GM18505 (cell line): ENCODE measurements at regions not wholly inside any gene's neighbourhood (a gene's known extent, or its start where the extent isn't known, plus 50 kb on each side); places are given as distances from the start of the nearest gene placed in this dataset.

Source experiments
- ATAC-seq: cut with Tn5 transposase; IDR thresholded peaks from one replicate; pipeline ENCODE4 v1.9.1; 2021; ENCODE audit not compliant: unreplicated experiment
- POLR2A ChIP-seq: IDR thresholded peaks from 4 replicates; pipeline ENCODE4 v1.6.1; 2011; ENCODE audit warnings: borderline replicate concordance; ENCODE audit not compliant: insufficient read depth, insufficient read length; ENCODE audit errors: extremely low read depth

DNA sequence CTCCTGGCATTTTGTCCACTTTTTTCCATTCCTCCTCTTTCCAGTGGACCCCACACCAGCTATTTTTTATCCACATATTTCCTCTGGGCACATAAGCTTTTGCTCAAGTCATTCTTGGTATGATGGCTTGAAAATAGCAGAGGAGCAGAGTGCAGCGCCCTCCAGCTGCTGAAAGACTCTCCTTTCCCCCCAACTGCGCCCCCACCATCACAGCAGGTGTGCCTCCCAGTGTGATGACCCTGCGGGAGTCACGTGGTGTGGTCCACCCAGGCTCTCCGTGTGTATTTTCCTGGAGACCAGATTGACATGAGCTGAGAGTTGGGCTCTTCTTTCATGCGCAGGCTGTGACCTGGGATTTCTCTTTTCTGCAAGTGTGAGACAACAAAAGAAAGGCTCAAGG lies 1241.6 kb downstream of the TBC1D22A start:
- no peak for ATAC-seq
- no peak for TF ChIP-seq POLR2A

DNA sequence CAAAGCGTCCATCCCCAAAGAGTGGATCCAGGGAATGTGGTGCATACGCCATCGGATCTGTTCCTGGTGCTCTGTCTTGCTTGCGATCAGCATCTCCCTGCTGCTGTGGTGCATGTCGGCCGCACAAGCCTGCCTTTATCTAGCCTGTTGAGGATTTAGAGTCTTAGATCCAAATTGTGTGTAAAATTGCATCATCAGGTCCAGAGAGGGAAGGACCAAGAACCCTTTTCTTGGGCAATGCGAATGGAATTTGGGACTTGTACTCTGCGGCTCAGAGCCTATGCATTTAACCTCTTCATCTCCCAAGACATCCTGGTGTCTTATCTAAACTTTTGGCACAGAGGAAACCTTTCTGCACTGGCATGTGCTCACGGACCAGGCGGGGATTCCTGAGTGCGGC lies 1238.7 kb downstream of the TBC1D22A start:
- no peak for ATAC-seq
- no peak for TF ChIP-seq POLR2A

DNA sequence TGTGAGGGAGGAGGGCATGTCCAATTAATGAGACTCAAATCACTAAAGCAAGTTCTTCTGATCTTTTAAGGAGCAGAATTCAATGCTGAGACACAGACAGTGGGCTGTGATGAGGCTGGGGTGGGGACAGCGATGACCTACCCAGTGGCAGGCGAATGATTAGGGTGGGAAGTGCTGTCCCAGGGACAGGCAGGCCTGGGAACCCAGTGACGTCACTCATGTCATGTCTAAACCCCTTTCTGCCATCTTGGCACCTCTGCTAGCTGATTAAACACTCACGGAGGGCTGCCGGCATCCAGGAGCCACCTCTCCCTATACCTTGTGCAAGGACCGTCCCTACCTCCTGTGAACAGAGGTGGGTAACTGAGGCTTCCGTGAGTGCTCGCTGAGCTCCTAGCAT lies 1235.2 kb downstream of the TBC1D22A start:
- ATAC-seq = no peak
- TF ChIP-seq POLR2A = no peak

DNA sequence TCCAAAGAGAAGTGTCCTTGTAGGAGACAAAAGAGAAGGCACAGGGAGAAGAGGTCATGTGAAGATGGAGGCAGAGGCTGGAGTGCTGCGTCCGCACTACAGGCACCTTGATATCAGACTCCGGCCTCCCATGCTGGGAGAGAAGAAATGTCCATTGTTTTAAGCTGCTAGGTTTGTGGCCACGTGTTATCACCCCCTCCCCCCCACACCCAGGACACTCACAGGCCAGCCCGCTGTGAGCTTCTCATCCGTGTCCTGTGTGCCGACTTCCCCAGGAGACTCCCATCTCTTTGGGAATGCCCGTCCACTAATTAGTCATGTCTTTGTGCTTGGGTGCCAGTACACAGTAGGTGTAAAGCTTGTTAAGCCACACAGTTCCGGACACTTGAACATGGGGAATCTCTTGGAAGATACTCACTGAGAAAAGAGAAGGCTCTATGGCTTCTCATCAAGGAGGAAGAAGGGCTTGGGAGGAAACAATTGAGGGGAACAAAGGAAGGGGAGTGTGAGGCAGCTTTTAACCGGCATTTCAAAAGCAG lies 1234.7 kb downstream of the TBC1D22A start:
- TF ChIP-seq POLR2A = no peak
- no peak for ATAC-seq

DNA sequence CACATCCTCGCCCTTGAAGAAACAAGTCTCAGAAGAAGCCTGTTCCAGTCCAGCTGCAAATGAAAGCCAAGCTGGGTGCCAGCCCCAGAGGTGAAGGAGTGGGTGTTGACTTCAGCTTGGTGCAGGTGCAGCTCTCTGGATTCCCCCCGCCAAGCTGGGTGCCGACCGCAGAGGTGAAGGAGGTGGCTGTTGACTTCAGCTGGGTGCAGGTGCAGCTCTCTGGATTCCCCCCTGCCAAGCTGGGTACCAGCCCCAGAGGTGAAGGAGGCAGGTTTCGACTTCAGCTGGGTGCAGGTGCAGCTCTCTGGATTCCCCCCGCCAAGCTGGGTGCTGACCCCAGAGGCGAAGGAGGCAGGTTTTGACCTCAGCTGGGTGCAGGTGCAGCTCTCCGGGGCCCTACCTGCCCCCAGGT lies 1234.0 kb downstream of the TBC1D22A start:
- no peak for TF ChIP-seq POLR2A
- ATAC-seq = no peak

DNA sequence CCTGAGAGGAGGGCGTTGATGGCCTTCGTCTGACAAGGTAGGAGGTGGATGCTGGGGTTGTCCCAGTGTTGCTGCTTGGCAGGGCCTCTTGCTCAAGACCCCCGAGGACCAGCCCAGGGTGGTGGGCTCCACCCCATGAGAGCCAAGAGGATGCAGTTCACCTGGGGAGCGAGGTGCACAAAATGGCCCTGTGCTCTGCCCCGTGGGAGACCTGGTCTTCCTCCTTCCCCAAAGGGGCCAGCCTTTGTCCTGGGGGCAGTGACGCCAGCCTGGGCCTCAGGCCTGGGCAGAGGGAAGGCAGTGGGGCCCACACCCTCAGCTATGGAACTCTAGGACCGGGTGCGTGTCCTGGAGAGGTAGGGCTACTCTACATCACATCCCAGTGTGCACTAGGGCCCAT lies 1233.3 kb downstream of the TBC1D22A start:
- TF ChIP-seq POLR2A = no peak
- no peak for ATAC-seq

DNA sequence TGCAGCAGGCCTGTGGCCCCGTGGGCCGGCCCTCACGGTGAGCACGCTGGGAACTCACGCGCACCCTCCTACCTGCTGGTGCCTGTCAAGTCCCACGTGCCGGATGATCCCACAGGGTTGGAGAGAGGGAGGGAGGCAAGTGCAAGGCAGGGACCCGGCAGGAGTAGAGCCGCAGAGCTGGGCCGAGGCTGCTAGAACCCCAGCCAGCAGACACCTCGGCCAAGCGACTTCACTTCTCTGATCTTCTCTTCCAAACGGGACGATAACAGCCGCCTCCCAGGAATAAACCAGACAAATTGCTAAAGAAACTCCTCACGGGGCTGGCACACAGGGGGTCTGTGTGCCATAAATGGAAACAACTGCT lies 1232.8 kb downstream of the TBC1D22A start:
- no peak for ATAC-seq
- no peak for TF ChIP-seq POLR2A

DNA sequence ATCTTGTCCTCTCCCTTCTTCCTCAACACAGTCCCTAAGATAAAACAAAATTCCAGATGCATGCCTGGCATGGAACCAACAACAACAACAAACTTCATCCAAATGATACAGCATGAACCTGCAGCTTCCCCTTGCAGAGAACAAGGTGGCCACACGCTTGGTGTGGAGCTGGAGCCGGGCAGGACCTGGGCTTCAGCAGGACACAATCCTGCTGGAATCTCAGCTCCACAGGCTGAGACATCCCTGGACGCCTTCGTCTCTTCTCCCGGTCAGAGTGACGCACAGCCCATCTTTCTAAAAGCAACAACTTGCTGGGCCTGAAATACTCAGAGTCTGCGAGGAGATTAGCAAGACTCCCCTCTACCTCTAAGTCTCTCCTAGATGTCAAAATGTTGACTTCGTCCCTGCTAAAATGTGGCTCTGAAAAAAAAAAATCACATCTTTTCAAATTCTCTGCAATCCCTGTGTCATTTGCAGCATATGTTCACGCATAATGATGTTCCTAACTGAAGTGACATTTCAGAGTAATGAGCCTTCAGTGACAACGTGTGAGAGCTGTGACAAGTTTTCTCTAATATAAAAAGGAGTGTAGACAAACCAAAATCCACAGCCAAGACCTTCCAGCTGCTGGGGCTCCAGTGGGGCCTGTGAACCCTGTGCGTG lies 1232.3 kb downstream of the TBC1D22A start:
- ATAC-seq = no peak
- TF ChIP-seq POLR2A = no peak

DNA sequence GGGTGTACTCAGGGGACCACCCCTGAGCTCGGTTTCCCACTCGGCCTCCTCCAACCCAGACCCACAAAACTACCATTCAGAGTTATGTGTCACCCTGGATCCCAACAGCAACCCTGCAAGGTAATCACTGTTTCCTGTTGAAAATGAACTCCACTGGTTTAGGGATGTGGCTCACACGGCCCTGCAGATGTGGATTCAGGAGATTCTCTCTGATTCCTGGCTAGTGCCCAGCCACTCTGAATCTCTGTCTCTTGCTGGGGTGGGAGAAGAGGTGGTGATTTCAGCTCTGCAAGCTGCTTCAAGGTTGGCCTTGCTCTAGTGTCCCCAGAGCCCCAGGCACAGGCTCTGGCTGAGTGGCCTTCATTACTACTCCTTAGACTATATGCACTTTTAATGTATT lies 1231.6 kb downstream of the TBC1D22A start:
- no peak for TF ChIP-seq POLR2A
- ATAC-seq = no peak

DNA sequence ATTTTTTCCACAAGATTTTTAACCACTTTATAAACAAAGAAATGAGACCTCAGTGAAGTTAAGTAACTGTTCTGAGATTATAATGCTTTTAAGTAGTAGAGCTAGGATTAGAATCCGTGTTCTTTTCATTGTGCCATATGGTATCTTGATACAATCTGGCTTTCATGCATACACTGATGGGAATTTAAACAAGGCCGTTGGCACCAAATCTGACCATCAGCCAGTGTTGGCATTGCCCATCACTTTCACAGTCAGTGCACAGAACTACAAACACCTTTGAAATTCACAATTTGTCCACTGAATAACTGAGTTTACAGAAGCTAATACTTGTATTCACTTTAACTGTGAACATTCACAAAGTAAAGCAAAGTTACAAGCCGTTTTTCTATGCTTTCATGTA lies 1228.0 kb downstream of the TBC1D22A start:
- TF ChIP-seq POLR2A = no peak
- no peak for ATAC-seq

DNA sequence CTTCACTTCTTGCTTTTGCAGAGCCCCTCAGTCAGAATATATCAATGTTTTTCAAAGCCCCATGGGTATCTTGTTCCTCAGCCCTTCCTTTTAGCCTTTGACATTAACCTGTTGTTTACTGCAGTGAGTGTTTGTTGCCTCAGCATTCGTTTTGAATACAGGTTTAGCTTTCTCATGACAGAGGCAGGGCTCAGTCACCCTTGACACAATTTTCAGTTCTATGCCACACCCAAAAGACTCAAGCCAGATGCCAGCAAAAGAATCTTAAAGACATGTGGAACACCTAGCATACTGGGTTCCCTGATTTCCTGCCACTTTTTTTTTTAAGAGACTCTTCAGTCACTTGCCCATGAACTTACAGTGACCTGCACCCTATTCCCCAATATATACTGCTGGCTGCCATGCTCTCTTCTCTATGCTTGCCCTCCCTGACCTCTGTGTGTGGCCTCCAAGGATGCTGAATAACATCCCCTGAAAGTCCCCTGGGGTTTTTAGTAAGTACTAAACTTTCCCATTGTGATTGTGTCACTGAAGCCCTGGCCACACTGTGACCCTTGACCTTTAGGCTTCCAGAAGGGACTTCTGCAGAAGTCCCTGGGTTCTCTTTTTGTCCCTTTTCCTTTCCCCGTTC lies 1225.5 kb downstream of the TBC1D22A start:
- no peak for ATAC-seq
- no peak for TF ChIP-seq POLR2A

DNA sequence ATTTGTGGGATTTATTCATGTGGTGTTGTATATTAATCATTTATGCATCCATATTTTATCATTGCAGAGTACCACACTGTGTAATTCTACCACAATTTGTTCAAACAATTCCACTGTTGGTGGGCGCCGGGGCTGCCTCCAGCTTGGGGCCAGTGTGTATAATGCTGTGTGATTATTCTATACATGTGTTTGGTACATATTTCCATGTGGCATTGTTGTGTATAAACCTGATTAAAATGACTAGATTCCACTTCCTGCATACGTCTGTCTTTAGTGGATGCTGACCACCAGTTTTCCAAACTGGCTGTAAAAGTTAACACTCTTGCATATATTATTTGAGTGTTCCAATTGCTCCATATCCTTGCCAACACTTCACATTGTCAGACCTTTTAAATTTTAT lies 1213.8 kb downstream of the TBC1D22A start:
- no peak for ATAC-seq
- TF ChIP-seq POLR2A = no peak

DNA sequence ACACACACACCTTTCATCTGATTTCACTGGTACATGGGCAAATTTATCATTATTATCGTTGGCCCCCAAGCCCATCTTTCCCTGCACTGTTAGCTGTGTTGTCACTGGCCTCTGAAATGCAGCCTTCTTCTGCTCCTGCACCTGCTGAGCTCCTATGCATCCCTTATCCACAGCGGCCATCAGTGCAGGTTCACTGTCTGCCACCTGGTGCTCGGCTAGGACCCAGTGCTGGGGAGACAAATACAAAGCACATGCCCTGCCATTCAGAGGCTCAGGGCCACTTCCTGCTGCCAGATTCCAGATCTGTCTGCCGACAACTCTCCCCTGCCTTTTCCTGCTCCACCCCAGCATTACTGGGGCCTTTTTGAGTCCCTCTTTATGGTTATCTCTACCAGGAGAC lies 1205.4 kb downstream of the TBC1D22A start:
- ATAC-seq = no peak
- TF ChIP-seq POLR2A = no peak

DNA sequence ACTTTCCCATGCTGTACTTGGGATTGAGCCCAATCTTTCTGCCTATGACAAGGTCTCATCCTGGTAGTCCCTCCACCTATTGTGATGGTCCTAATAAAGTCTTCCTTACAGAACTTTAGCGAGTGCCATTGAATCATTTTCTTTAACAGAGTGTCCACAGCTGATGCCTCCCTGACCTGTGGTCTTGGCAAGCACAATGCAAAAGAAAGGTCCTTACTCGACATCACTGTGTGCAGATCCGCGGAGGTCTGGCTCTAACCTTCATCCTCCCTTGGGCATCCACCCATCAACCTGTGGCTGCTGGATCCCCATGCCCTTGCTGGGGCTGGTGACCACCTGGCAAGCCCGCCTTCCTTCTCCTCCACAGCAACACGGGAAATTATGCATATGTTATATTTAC lies 1203.9 kb downstream of the TBC1D22A start:
- no peak for TF ChIP-seq POLR2A
- ATAC-seq = no peak
